ENCODE measurements at regions not wholly inside any gene's neighbourhood (a gene's known extent, or its start where the extent isn't known, plus 50 kb on each side); places are given as distances from the start of the nearest gene placed in this dataset.

- TF ChIP-seq CTCF (IDR thresholded peaks at IDR 0.05) = no peak
- Histone ChIP-seq H3K9me3 (no peaks in the 10 kb centered on the region), H3K4me3 (no peak overlapping the region), H3K27ac (no peak overlapping the region), H3K27me3 (no peaks in the 10 kb centered on the region), H3K36me3 (no peaks in the 10 kb centered on the region), H3K4me1 (no peaks in the 10 kb centered on the region)
- DNase-seq (no peak), ATAC-seq (no peak)
- intact Hi-C loops (cut with DNase I) = no loop called here
These were observed 324.6 kb upstream of the PLSCR5 start for GRCh38 chr3:146929696-146930095.

GRCh38 chr3:146928421-146929059 is 323.4 kb upstream of the PLSCR5 start:
- Histone ChIP-seq H3K27ac (no peak overlapping the region), H3K4me1 (no peaks in the 10 kb centered on the region), H3K9me3 (no peaks in the 10 kb centered on the region), H3K36me3 (no peaks in the 10 kb centered on the region), H3K4me3 (no peak overlapping the region), H3K27me3 (no peaks in the 10 kb centered on the region)
- DNase-seq (no peak), ATAC-seq (no peak)
- intact Hi-C loops (cut with DNase I) = no loop called here
- no peak for TF ChIP-seq CTCF (IDR thresholded peaks at IDR 0.05)

GRCh38 chr3:146921693-146922092 is 316.5 kb upstream of the PLSCR5 start:
- H3K36me3 ChIP-seq = no peaks in the 10 kb centered on the region
- intact Hi-C loops (cut with DNase I) = no loop called here

DNA sequence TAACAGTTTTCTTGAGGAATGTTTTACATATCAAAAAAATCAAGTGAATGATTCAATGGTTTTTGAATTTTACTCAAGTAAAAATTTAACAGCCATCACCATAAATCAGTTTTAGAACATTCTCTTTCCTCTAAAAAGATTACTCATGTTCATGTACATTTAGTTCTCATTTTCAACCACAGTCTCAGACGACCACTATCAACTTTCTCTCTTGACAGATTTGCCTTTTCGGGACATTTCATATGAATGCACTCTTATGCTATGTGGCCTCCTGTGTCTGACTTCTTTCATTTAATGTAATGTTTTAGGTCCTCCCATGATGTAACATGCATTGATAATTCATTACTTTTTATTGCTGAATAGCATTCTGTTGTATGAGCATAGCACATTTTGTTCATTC is 309.3 kb upstream of the PLSCR5 start:
- H3K4me3 ChIP-seq = no peak overlapping the region
- H3K4me1 ChIP-seq = no peaks in the 10 kb centered on the region
- ATAC-seq = no peak
- intact Hi-C loops (cut with DNase I) = no loop called here
- no peaks in the 10 kb centered on the region for H3K27me3 ChIP-seq
- no peak for TF ChIP-seq CTCF (IDR thresholded peaks at IDR 0.05)
- no peaks in the 10 kb centered on the region for H3K9me3 ChIP-seq
- H3K36me3 ChIP-seq = no peaks in the 10 kb centered on the region
- H3K27ac ChIP-seq = no peak overlapping the region
- DNase-seq = no peak

More at GRCh38 chr3:146921693-146922092, 316.5 kb upstream of the PLSCR5 start:
- no peak for DNase-seq
- no peak for ATAC-seq
- no peaks in the 10 kb centered on the region for H3K9me3 ChIP-seq
- H3K4me1 ChIP-seq = no peaks in the 10 kb centered on the region
- H3K4me3 ChIP-seq = no peak overlapping the region
- H3K27me3 ChIP-seq = no peaks in the 10 kb centered on the region
- no peak for TF ChIP-seq CTCF (IDR thresholded peaks at IDR 0.05)
- H3K27ac ChIP-seq = no peak overlapping the region

GRCh38 chr3:146912241-146913015 is 307.3 kb upstream of the PLSCR5 start:
- no peak for TF ChIP-seq CTCF (IDR thresholded peaks at IDR 0.05)
- DNase-seq (no peak), ATAC-seq (no peak)

More at GRCh38 chr3:146912241-146913015, 307.3 kb upstream of the PLSCR5 start:
- H3K36me3 ChIP-seq = no peaks in the 10 kb centered on the region
- no peaks in the 10 kb centered on the region for H3K27me3 ChIP-seq
- no peaks in the 10 kb centered on the region for H3K4me1 ChIP-seq
- intact Hi-C loops (cut with DNase I) = no loop called here
- H3K9me3 ChIP-seq = no peaks in the 10 kb centered on the region
- no peak overlapping the region for H3K27ac ChIP-seq
- no peak overlapping the region for H3K4me3 ChIP-seq

All from left lung (tissue), 4 donors.